ENCODE measurements at regions not wholly inside any gene's neighbourhood (a gene's known extent, or its start where the extent isn't known, plus 50 kb on each side); places are given as distances from the start of the nearest gene placed in this dataset.

GRCh38 chr1:200230671-200231070, 179.2 kb downstream of the ZNF281 start (continued):
- TF ChIP-seq HDAC1 (CRISPR knock-in tag; IDR thresholded peaks at IDR 0.05) (no peak), TRAFD1 (CRISPR knock-in tag; IDR thresholded peaks at IDR 0.05; ENCODE audit: borderline replicate concordance) (no peak), ETS1 (CRISPR knock-in tag; IDR thresholded peaks at IDR 0.05) (no peak), MLLT10 (CRISPR knock-in tag; IDR thresholded peaks at IDR 0.05) (no peak), ZNF782 (CRISPR knock-in tag; IDR thresholded peaks at IDR 0.05; ENCODE audit: borderline replicate concordance) (no peak)

- BruUV-seq (replicated peaks), result no TSS peak
- CTCF ChIA-PET (ENCODE audit: low intra/inter-chr PET ratio, low total read pairs), result no interaction called here
- Histone ChIP-seq H2AFZ (ENCODE audit: low read length) (no peak overlapping the region), H3K9me3 (ENCODE audit: low read length) (no peaks in the 10 kb centered on the region), H4K20me1 (ENCODE audit: insufficient read depth, low read length) (no peaks in the 10 kb centered on the region), H3K4me2 (ENCODE audit: low read depth, low read length) (no peak overlapping the region), H3K36me3 (replicated peaks in 1 of 2; ENCODE audit: control insufficient read depth in 1 of 2, insufficient read depth in 2 of 2, low read length in 2 of 2) (no peaks in the 10 kb centered on the region), H3K4me1 (ENCODE audit: insufficient read depth, low read length) (peaks cover 12% of the 10 kb centered on the region), H3K4me3 (replicated peaks in 1 of 3; ENCODE audit: insufficient read depth in 1 of 3, low read depth in 2 of 3, low read length in 3 of 3) (no peak overlapping the region), H3K9ac (ENCODE audit: insufficient read depth, low read depth, low read length) (no peak overlapping the region), H3K27ac (ENCODE audit: extremely low read length, insufficient read depth, low read length) (no peak overlapping the region), H3K79me2 (ENCODE audit: insufficient read depth, low read length) (no peaks in the 10 kb centered on the region), H3K27me3 (ENCODE audit: control insufficient read depth in 1 of 2, insufficient read depth in 2 of 2, low read length in 2 of 2) (no peaks in the 10 kb centered on the region)
- no peak for TF ChIP-seq NR1H2 (CRISPR knock-in tag; IDR thresholded peaks at IDR 0.05; ENCODE audit: borderline replicate concordance, low read depth)
- TF ChIP-seq ATF1 (CRISPR knock-in tag; IDR thresholded peaks at IDR 0.05), result no peak
- TF ChIP-seq GFI1 (CRISPR knock-in tag; IDR thresholded peaks at IDR 0.05; ENCODE audit: borderline replicate concordance), result no peak
- TF ChIP-seq PCBP2 (optimal IDR thresholded peaks at IDR 0.05; ENCODE audit: low read depth, low read length, poor library complexity, severe bottlenecking), result no peak
- no peak for TF ChIP-seq CREM (IDR thresholded peaks at IDR 0.05)
- TF ChIP-seq CREM (CRISPR knock-in tag; IDR thresholded peaks at IDR 0.05), result no peak
- no peak for TF ChIP-seq TRIM22 (IDR thresholded peaks at IDR 0.05)
- TF ChIP-seq MIXL1 (CRISPR knock-in tag; IDR thresholded peaks at IDR 0.05), result no peak
- no peak for TF ChIP-seq ZNF333 (CRISPR knock-in tag; IDR thresholded peaks at IDR 0.05; ENCODE audit: borderline replicate concordance)
- TF ChIP-seq SOX13 (IDR thresholded peaks at IDR 0.05), result no peak
- TF ChIP-seq SOX13 (CRISPR knock-in tag; conservative IDR thresholded peaks at IDR 0.05 in 1 of 2, IDR thresholded peaks at IDR 0.05 in 1 of 2), result no peak
- TF ChIP-seq XRCC5 (optimal IDR thresholded peaks at IDR 0.05; ENCODE audit: low read length), result no peak
- TF ChIP-seq MEIS2 (CRISPR knock-in tag; IDR thresholded peaks at IDR 0.05), result no peak
- TF ChIP-seq TP53 (CRISPR knock-in tag; conservative IDR thresholded peaks at IDR 0.05), result no peak
- no peak for TF ChIP-seq NFATC3 (CRISPR knock-in tag; IDR thresholded peaks at IDR 0.05)
- TF ChIP-seq ZNF251 (CRISPR knock-in tag; IDR thresholded peaks at IDR 0.05), result no peak
- no peak for TF ChIP-seq ZNF235 (CRISPR knock-in tag; IDR thresholded peaks at IDR 0.05; ENCODE audit: borderline replicate concordance)
- DNase-seq (ENCODE audit: low spot score) (no peak), ATAC-seq (no peak), FAIRE-seq (no peak)
- in situ Hi-C loops (cut with HindIII; ENCODE audit: extremely low pct_ligation_motif_present, low pct_unique_long_range_greater_than_20kb) (no loop called here), intact Hi-C loops (cut with micrococcal nuclease; ENCODE audit: unreplicated experiment) (no loop called here)
- WGBS (ENCODE audit: low lambda C conversion rate), result 63% methylated on average over 4 of the region's 4 CpGs
- POLR2A ChIA-PET, result no interaction called here
Measured at GRCh38 chr1:200228486-200228885, 181.3 kb downstream of the ZNF281 start.

Data from HepG2 (cell line).